ENCODE measurements at regions not wholly inside any gene's neighbourhood (a gene's known extent, or its start where the extent isn't known, plus 50 kb on each side); places are given as distances from the start of the nearest gene placed in this dataset.

- Histone ChIP-seq H4K8ac (replicated peaks; ENCODE audit: insufficient read length, low read depth, low read length) (no peak overlapping the region), H2AFZ (ENCODE audit: low read length) (no peak overlapping the region), H3T11ph (ENCODE audit: low read length) (no peak overlapping the region), H3K4ac (ENCODE audit: low read depth, low read length) (no peak overlapping the region), H3K23me2 (ENCODE audit: insufficient read length, low read depth, low read length, poor library complexity, severe bottlenecking) (no peaks in the 10 kb centered on the region), H3K9me3 (ENCODE audit: control insufficient read depth, low read depth, low read length) (no peaks in the 10 kb centered on the region), H3K4me1 (ENCODE audit: insufficient read depth, low read length) (no peaks in the 10 kb centered on the region), H3K27me3 (ENCODE audit: insufficient read depth, low read length) (no peaks in the 10 kb centered on the region), H4K20me1 (ENCODE audit: control insufficient read depth, insufficient read depth, insufficient read length) (no peaks in the 10 kb centered on the region), H3K79me2 (ENCODE audit: insufficient read depth, low read length) (no peaks in the 10 kb centered on the region), H3K4me2 (ENCODE audit: insufficient read depth, insufficient read length, low read length) (no peak overlapping the region), H2BK5ac (ENCODE audit: insufficient read length, low read length) (no peak overlapping the region), H4K91ac (ENCODE audit: insufficient read length, low read depth, low read length) (no peak overlapping the region), H2BK12ac (ENCODE audit: insufficient read length, low read depth, low read length) (no peak overlapping the region), H3K18ac (ENCODE audit: insufficient read length, low read depth, low read length) (no peak overlapping the region), H3K14ac (ENCODE audit: insufficient read depth, low read length) (no peak overlapping the region), H3K56ac (ENCODE audit: insufficient read length, low read depth, low read length) (no peak overlapping the region), H3K27ac (ENCODE audit: insufficient read length, low read depth, low read length) (no peak overlapping the region), H3K79me1 (ENCODE audit: insufficient read depth, low read depth, low read length, poor library complexity, severe bottlenecking) (no peaks in the 10 kb centered on the region), H2BK15ac (ENCODE audit: low read depth, low read length) (no peak overlapping the region), H2BK20ac (ENCODE audit: low read depth, low read length, poor library complexity, severe bottlenecking) (no peak overlapping the region), H2BK120ac (ENCODE audit: low read depth, low read length, poor library complexity, severe bottlenecking) (no peak overlapping the region), H4K5ac (ENCODE audit: insufficient read length, low read depth, low read length) (no peak overlapping the region), H3K23ac (ENCODE audit: insufficient read length, low read depth, low read length) (no peak overlapping the region), H3K9ac (ENCODE audit: extremely low read depth, insufficient read length, low read length) (no peak overlapping the region), H2AK5ac (ENCODE audit: insufficient read length, low read length) (no peak overlapping the region)
- no peak overlapping the region for H3K27ac Mint-ChIP-seq
- TF ChIP-seq CTCF (conservative IDR thresholded peaks at IDR 0.05) = no peak
- DNase-seq = no peak
- WGBS (ENCODE audit: extremely low coverage, insufficient read length, low lambda C conversion rate) = no CpG with 5 or more reads among the region's 1 CpG
- peaks cover 3 to 4% of the 10 kb centered on the region in 2 experiments; a peak in 3 of 4 replicates for H3K4me1 Mint-ChIP-seq
- H3K36me3 Mint-ChIP-seq (ENCODE audit: insufficient read depth in 1 of 3, low read depth in 3 of 3) = peaks cover 0 to 3% (median 0%) of the 10 kb centered on the region in 3 experiments; a peak in 1 of 7 replicates
- H3K9me3 Mint-ChIP-seq = peaks cover 0 to 5% of the 10 kb centered on the region in 2 experiments; a peak in 3 of 5 replicates
- no peak overlapping the region for H3K4me3 Mint-ChIP-seq
- no peaks in the 10 kb centered on the region for H3K27me3 Mint-ChIP-seq (ENCODE audit: low read depth)
These were observed 1877.2 kb downstream of the PCDH7 start for GRCh38 chr4:32597354-32597753.

Data from H9 (cell line).